ENCODE measurements at regions not wholly inside any gene's neighbourhood (a gene's known extent, or its start where the extent isn't known, plus 50 kb on each side); places are given as distances from the start of the nearest gene placed in this dataset.

- TF ChIP-seq, protein P1, sequence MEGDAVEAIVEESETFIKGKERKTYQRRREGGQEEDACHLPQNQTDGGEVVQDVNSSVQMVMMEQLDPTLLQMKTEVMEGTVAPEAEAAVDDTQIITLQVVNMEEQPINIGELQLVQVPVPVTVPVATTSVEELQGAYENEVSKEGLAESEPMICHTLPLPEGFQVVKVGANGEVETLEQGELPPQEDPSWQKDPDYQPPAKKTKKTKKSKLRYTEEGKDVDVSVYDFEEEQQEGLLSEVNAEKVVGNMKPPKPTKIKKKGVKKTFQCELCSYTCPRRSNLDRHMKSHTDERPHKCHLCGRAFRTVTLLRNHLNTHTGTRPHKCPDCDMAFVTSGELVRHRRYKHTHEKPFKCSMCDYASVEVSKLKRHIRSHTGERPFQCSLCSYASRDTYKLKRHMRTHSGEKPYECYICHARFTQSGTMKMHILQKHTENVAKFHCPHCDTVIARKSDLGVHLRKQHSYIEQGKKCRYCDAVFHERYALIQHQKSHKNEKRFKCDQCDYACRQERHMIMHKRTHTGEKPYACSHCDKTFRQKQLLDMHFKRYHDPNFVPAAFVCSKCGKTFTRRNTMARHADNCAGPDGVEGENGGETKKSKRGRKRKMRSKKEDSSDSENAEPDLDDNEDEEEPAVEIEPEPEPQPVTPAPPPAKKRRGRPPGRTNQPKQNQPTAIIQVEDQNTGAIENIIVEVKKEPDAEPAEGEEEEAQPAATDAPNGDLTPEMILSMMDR (IDR thresholded peaks at IDR 0.05; ENCODE audit: insufficient read depth, low read length, poor library complexity, severe bottlenecking): no peak
- TF ChIP-seq EZH2phosphoT487 (conservative IDR thresholded peaks at IDR 0.05; ENCODE audit: low read length): no peak
These were observed 177.8 kb downstream of the EN1 start for GRCh38 chr2:118669654-118670053.

Data from SU-DHL-6 (cell line).